GM18502 (cell line): ENCODE measurements at regions not wholly inside any gene's neighbourhood (a gene's known extent, or its start where the extent isn't known, plus 50 kb on each side); places are given as distances from the start of the nearest gene placed in this dataset.

Experiments used
- ATAC-seq: cut with Tn5 transposase; IDR thresholded peaks from one replicate; pipeline ENCODE4 v1.9.1; 2021; ENCODE audit warnings: mild to moderate bottlenecking; ENCODE audit not compliant: unreplicated experiment, poor library complexity

- ATAC-seq: no peak
These were observed 238.0 kb upstream of the LRIG1 start for GRCh38 chr3:66738625-66739365.

- ATAC-seq: no peak
These were observed 239.4 kb upstream of the LRIG1 start for GRCh38 chr3:66740260-66740659.

- ATAC-seq: no peak
These were observed 243.7 kb upstream of the LRIG1 start for GRCh38 chr3:66744521-66744920.

GRCh38 chr3:66744986-66745385 is 244.2 kb upstream of the LRIG1 start:
- ATAC-seq: no peak

GRCh38 chr3:66747261-66747660 is 246.4 kb upstream of the LRIG1 start:
- ATAC-seq: no peak

- no peak for ATAC-seq
These were observed 246.9 kb upstream of the LRIG1 start for GRCh38 chr3:66747696-66748095.

- no peak for ATAC-seq
These were observed 247.5 kb upstream of the LRIG1 start for GRCh38 chr3:66748175-66748876.

- ATAC-seq: no peak
These were observed 246.3 kb upstream of the KBTBD8 start for GRCh38 chr3:66751842-66752241.

GRCh38 chr3:66753670-66754069 is 244.4 kb upstream of the KBTBD8 start:
- ATAC-seq: no peak

- ATAC-seq: no peak
These were observed 243.5 kb upstream of the KBTBD8 start for GRCh38 chr3:66754613-66755012.

- ATAC-seq: no peak
These were observed 242.2 kb upstream of the KBTBD8 start for GRCh38 chr3:66755924-66756323.

- ATAC-seq: no peak
These were observed 241.6 kb upstream of the KBTBD8 start for GRCh38 chr3:66756468-66757036.

- no peak for ATAC-seq
These were observed 236.9 kb upstream of the KBTBD8 start for GRCh38 chr3:66761093-66761780.

GRCh38 chr3:66762916-66763693 is 235.0 kb upstream of the KBTBD8 start:
- no peak for ATAC-seq

GRCh38 chr3:66778107-66778506 is 220.0 kb upstream of the KBTBD8 start:
- ATAC-seq: no peak

GRCh38 chr3:66778777-66779176 is 219.3 kb upstream of the KBTBD8 start:
- ATAC-seq: no peak

GRCh38 chr3:66785191-66785909 is 212.8 kb upstream of the KBTBD8 start:
- no peak for ATAC-seq

GRCh38 chr3:66789580-66790237 is 208.4 kb upstream of the KBTBD8 start:
- no peak for ATAC-seq

GRCh38 chr3:66792086-66792485 is 206.0 kb upstream of the KBTBD8 start:
- ATAC-seq: no peak
